ENCODE measurements at regions not wholly inside any gene's neighbourhood (a gene's known extent, or its start where the extent isn't known, plus 50 kb on each side); places are given as distances from the start of the nearest gene placed in this dataset.

DNA sequence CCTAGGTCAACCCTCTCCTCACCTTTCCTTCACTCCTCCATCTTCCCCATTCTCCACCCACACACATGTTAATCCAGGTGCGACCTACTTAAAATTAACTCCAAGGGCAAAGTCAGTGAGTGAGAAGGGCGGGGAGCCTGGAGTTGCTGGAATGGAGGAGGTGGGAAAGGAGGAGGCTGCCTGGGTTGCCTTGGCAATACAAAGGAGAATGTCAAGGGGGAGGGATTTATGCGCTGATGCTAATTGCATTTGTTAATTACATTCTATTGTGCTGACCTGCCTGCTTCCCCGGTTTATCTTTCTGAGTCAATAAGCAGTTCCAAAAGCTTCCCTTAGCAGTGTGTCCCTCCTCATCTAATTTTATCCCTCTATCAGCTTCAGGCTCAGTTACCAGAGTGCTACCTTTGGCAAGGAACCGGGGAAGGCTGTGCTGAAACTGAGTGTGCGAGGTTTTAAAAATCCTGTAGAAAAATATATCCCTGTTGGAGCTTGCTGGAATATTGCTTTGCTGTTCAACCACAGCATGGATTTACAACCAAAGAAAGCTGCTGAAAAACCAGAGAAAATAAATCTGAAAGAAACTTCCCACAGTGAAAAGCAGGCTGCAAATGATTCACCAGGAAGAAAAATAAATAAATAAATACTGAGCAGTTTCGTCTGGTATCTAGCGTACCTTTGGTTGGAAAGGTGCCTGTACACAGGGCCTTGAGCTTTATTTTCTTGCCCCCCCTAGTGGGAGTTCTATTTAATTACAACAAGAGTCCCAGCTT is 113.2 kb upstream of the DGKB start:
- DNase-seq (ENCODE audit: low read depth) = peak; percentile 79
- no peak overlapping the region for H3K9ac ChIP-seq (ENCODE audit: low read length)
- H3K27me3 ChIP-seq (replicated peaks; ENCODE audit: control insufficient read depth, insufficient read depth, low read length) = no peaks in the 10 kb centered on the region
- H3K9me3 ChIP-seq (ENCODE audit: control insufficient read depth, low read length) = no peaks in the 10 kb centered on the region
- no peaks in the 10 kb centered on the region for H3K36me3 ChIP-seq (ENCODE audit: control insufficient read depth, insufficient read depth, low read length, severe bottlenecking)
- H3K4me1 ChIP-seq (ENCODE audit: control insufficient read depth, insufficient read depth, low read length) = no peaks in the 10 kb centered on the region
- H3K4me3 ChIP-seq (ENCODE audit: low read length) = peak overlapping the region; percentile 20

- no peaks in the 10 kb centered on the region for H3K4me1 ChIP-seq (ENCODE audit: control insufficient read depth, insufficient read depth, low read length)
- no peaks in the 10 kb centered on the region for H3K27me3 ChIP-seq (replicated peaks; ENCODE audit: control insufficient read depth, insufficient read depth, low read length)
- DNase-seq (ENCODE audit: low read depth) = no peak
- H3K4me3 ChIP-seq (ENCODE audit: low read length) = no peak overlapping the region
- H3K9ac ChIP-seq (ENCODE audit: low read length) = no peak overlapping the region
- H3K36me3 ChIP-seq (ENCODE audit: control insufficient read depth, insufficient read depth, low read length, severe bottlenecking) = no peaks in the 10 kb centered on the region
- no peaks in the 10 kb centered on the region for H3K9me3 ChIP-seq (ENCODE audit: control insufficient read depth, low read length)
These were observed 109.6 kb upstream of the DGKB start for GRCh38 chr7:15012135-15012534.

- no peak overlapping the region for H3K4me3 ChIP-seq (ENCODE audit: low read length)
- no peak for DNase-seq (ENCODE audit: low read depth)
- H3K27me3 ChIP-seq (replicated peaks; ENCODE audit: control insufficient read depth, insufficient read depth, low read length) = no peaks in the 10 kb centered on the region
These were observed 108.7 kb upstream of the DGKB start for GRCh38 chr7:15011289-15011688.

DNA sequence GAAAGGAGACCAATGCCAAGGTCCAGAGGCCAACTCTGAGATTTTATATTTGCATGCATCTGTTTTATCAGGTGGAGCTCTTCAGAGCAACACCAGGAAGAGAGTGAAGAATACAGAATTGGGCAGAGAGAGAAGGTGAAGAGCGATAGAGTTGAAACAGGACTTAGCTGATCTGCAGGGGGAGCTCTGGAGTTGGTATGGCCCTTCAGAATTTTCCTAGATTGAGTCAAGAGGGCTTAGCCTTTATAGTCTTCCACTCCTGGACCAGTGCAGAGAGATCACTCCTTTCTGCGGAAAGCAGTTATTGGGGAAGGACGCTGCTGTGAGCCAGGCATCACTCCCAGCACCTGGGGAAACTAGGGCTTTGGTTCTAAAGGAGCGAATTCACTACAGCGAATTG is 105.0 kb upstream of the DGKB start:
- H3K9me3 ChIP-seq (ENCODE audit: control insufficient read depth, low read length) = peaks cover 3% of the 10 kb centered on the region
- H3K4me1 ChIP-seq (ENCODE audit: control insufficient read depth, insufficient read depth, low read length) = no peaks in the 10 kb centered on the region
- DNase-seq (ENCODE audit: low read depth) = no peak
- no peak overlapping the region for H3K4me3 ChIP-seq (ENCODE audit: low read length)
- H3K9ac ChIP-seq (ENCODE audit: low read length) = no peak overlapping the region
- H3K27me3 ChIP-seq (replicated peaks; ENCODE audit: control insufficient read depth, insufficient read depth, low read length) = no peaks in the 10 kb centered on the region
- H3K36me3 ChIP-seq (ENCODE audit: control insufficient read depth, insufficient read depth, low read length, severe bottlenecking) = no peaks in the 10 kb centered on the region

More at GRCh38 chr7:15011289-15011688, 108.7 kb upstream of the DGKB start:
- no peak overlapping the region for H3K9ac ChIP-seq (ENCODE audit: low read length)
- no peaks in the 10 kb centered on the region for H3K4me1 ChIP-seq (ENCODE audit: control insufficient read depth, insufficient read depth, low read length)
- no peaks in the 10 kb centered on the region for H3K36me3 ChIP-seq (ENCODE audit: control insufficient read depth, insufficient read depth, low read length, severe bottlenecking)
- H3K9me3 ChIP-seq (ENCODE audit: control insufficient read depth, low read length) = peaks cover 3% of the 10 kb centered on the region

DNA sequence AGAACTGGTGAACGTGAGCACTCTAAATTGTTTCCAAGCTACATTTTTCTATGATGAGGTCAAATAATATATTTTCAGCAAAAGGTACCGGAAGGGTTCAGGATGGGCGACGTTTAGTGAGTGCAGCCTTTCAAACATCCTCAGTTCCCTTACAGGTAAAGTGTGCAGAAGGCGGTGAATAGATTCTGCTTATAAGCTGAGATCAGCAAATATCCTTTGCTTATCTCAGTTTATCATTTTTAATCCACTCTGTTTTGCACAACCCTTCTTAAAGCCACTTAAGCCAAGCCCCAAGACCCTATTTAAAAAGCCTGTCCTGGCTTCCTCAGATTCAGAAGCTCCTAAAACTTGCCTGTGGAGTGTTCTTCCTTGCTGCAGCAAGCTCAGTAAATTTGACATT is 103.1 kb upstream of the DGKB start:
- no peak overlapping the region for H3K4me3 ChIP-seq (ENCODE audit: low read length)
- H3K27me3 ChIP-seq (replicated peaks; ENCODE audit: control insufficient read depth, insufficient read depth, low read length) = no peaks in the 10 kb centered on the region
- DNase-seq (ENCODE audit: low read depth) = no peak
- no peaks in the 10 kb centered on the region for H3K4me1 ChIP-seq (ENCODE audit: control insufficient read depth, insufficient read depth, low read length)
- no peaks in the 10 kb centered on the region for H3K36me3 ChIP-seq (ENCODE audit: control insufficient read depth, insufficient read depth, low read length, severe bottlenecking)
- no peak overlapping the region for H3K9ac ChIP-seq (ENCODE audit: low read length)
- peaks cover 3% of the 10 kb centered on the region for H3K9me3 ChIP-seq (ENCODE audit: control insufficient read depth, low read length)

GRCh38 chr7:15000157-15000556 is 97.6 kb upstream of the DGKB start:
- no peak overlapping the region for H3K4me3 ChIP-seq (ENCODE audit: low read length)
- H3K36me3 ChIP-seq (ENCODE audit: control insufficient read depth, insufficient read depth, low read length, severe bottlenecking) = no peaks in the 10 kb centered on the region
- no peaks in the 10 kb centered on the region for H3K27me3 ChIP-seq (replicated peaks; ENCODE audit: control insufficient read depth, insufficient read depth, low read length)
- no peaks in the 10 kb centered on the region for H3K9me3 ChIP-seq (ENCODE audit: control insufficient read depth, low read length)
- no peaks in the 10 kb centered on the region for H3K4me1 ChIP-seq (ENCODE audit: control insufficient read depth, insufficient read depth, low read length)
- DNase-seq (ENCODE audit: low read depth) = no peak
- H3K9ac ChIP-seq (ENCODE audit: low read length) = no peak overlapping the region

DNA sequence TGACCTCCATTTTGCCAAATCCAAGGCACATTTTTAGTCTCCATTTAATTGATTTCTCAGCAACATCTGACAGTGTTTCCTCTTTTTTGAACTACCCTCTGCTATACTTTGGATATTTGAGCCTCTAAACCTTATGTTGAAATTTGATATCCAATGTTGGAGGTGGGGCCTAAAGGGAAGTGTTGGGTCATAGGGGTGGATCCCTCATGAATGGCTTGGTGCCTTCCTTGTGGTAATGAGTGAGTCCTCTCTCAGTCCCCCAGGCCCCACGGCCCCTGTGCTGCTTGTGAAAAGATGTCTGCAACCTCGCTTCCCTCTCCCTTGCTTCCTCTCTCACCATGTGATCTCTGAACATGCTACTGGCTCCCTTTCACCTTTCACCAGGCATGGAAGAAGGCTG is 96.8 kb upstream of the DGKB start:
- H3K9ac ChIP-seq (ENCODE audit: low read length) = no peak overlapping the region
- no peaks in the 10 kb centered on the region for H3K27me3 ChIP-seq (replicated peaks; ENCODE audit: control insufficient read depth, insufficient read depth, low read length)
- no peaks in the 10 kb centered on the region for H3K36me3 ChIP-seq (ENCODE audit: control insufficient read depth, insufficient read depth, low read length, severe bottlenecking)
- no peaks in the 10 kb centered on the region for H3K9me3 ChIP-seq (ENCODE audit: control insufficient read depth, low read length)
- no peak for DNase-seq (ENCODE audit: low read depth)
- H3K4me3 ChIP-seq (ENCODE audit: low read length) = no peak overlapping the region
- H3K4me1 ChIP-seq (ENCODE audit: control insufficient read depth, insufficient read depth, low read length) = no peaks in the 10 kb centered on the region

- H3K36me3 ChIP-seq (ENCODE audit: control insufficient read depth, insufficient read depth, low read length, severe bottlenecking) = no peaks in the 10 kb centered on the region
- DNase-seq (ENCODE audit: low read depth) = no peak
- no peak overlapping the region for H3K9ac ChIP-seq (ENCODE audit: low read length)
- H3K27me3 ChIP-seq (replicated peaks; ENCODE audit: control insufficient read depth, insufficient read depth, low read length) = no peaks in the 10 kb centered on the region
- no peaks in the 10 kb centered on the region for H3K4me1 ChIP-seq (ENCODE audit: control insufficient read depth, insufficient read depth, low read length)
- no peak overlapping the region for H3K4me3 ChIP-seq (ENCODE audit: low read length)
- H3K9me3 ChIP-seq (ENCODE audit: control insufficient read depth, low read length) = no peaks in the 10 kb centered on the region
These were observed 93.2 kb upstream of the DGKB start for GRCh38 chr7:14995774-14996173.

DNA sequence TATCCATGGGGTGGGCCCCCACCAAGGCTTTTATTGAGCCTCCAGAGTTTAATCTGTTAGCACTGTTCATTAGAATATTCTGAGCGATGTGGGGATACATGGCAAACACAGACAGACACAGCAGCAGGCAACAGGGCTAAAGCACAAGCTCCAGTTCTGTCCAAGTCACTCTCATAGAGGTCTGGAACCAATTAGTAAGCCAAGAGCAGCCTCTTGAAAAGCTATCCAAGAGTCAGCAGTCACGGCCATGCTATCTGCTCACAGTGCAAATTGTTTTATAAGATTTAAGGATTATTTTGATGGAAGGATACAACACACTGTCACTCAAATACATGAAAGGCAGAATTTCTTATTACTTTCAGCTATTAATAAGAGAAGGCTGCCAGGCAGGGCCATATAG is 86.4 kb upstream of the DGKB start:
- H3K4me1 ChIP-seq (ENCODE audit: control insufficient read depth, insufficient read depth, low read length) = no peaks in the 10 kb centered on the region
- peak; percentile 70 for DNase-seq (ENCODE audit: low read depth)
- H3K27me3 ChIP-seq (replicated peaks; ENCODE audit: control insufficient read depth, insufficient read depth, low read length) = no peaks in the 10 kb centered on the region
- no peak overlapping the region for H3K9ac ChIP-seq (ENCODE audit: low read length)
- no peaks in the 10 kb centered on the region for H3K9me3 ChIP-seq (ENCODE audit: control insufficient read depth, low read length)
- no peak overlapping the region for H3K4me3 ChIP-seq (ENCODE audit: low read length)
- H3K36me3 ChIP-seq (ENCODE audit: control insufficient read depth, insufficient read depth, low read length, severe bottlenecking) = no peaks in the 10 kb centered on the region

DNA sequence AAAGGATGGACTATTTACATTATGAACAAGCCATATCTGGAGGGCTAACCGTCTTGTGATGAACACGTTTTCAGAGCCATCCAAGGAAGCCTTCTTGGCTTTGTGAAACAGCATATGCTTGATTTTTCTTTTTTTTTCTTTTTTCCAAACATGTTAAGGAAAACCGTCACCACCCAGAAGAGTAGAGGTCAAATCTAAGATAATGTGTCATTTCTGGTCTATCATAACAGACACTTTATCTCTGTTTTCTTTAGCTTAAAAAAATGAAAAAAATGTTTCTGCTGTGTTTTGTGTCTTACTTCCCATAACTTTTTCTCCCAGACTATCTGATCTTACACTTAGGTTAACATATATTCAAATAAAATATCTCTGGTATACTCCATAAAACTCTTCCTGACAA is 76.1 kb upstream of the DGKB start:
- no peaks in the 10 kb centered on the region for H3K36me3 ChIP-seq (ENCODE audit: control insufficient read depth, insufficient read depth, low read length, severe bottlenecking)
- no peaks in the 10 kb centered on the region for H3K9me3 ChIP-seq (ENCODE audit: control insufficient read depth, low read length)
- no peak overlapping the region for H3K4me3 ChIP-seq (ENCODE audit: low read length)
- H3K9ac ChIP-seq (ENCODE audit: low read length) = no peak overlapping the region
- H3K4me1 ChIP-seq (ENCODE audit: control insufficient read depth, insufficient read depth, low read length) = peaks cover 5% of the 10 kb centered on the region
- no peak for DNase-seq (ENCODE audit: low read depth)
- no peaks in the 10 kb centered on the region for H3K27me3 ChIP-seq (replicated peaks; ENCODE audit: control insufficient read depth, insufficient read depth, low read length)

GRCh38 chr7:14974688-14975087 is 72.1 kb upstream of the DGKB start:
- Histone ChIP-seq H3K4me1 (ENCODE audit: control insufficient read depth, insufficient read depth, low read length) (peaks cover 5% of the 10 kb centered on the region), H3K9me3 (ENCODE audit: control insufficient read depth, low read length) (no peaks in the 10 kb centered on the region), H3K27me3 (replicated peaks; ENCODE audit: control insufficient read depth, insufficient read depth, low read length) (no peaks in the 10 kb centered on the region), H3K36me3 (ENCODE audit: control insufficient read depth, insufficient read depth, low read length, severe bottlenecking) (no peaks in the 10 kb centered on the region), H3K9ac (ENCODE audit: low read length) (no peak overlapping the region), H3K4me3 (ENCODE audit: low read length) (no peak overlapping the region)
- DNase-seq (ENCODE audit: low read depth) = no peak

Measured in adipocyte (in vitro differentiated cells).